ENCODE measurements at regions not wholly inside any gene's neighbourhood (a gene's known extent, or its start where the extent isn't known, plus 50 kb on each side); places are given as distances from the start of the nearest gene placed in this dataset.

- Histone ChIP-seq H3K9me3 (no peaks in the 10 kb centered on the region), H3K27me3 (no peaks in the 10 kb centered on the region), H3K4me1 (no peaks in the 10 kb centered on the region), H3K4me3 (no peak overlapping the region), H3K27ac (no peak overlapping the region), H3K36me3 (no peaks in the 10 kb centered on the region)
- DNase-seq (ENCODE audit: low spot score): no peak
- TF ChIP-seq CTCF (IDR thresholded peaks at IDR 0.05): no peak
Observed at GRCh38 chr7:88522771-88523293, 216.1 kb upstream of the STEAP4 start.

GRCh38 chr7:88516429-88516828, 209.7 kb upstream of the STEAP4 start:
- no peaks in the 10 kb centered on the region for H3K36me3 ChIP-seq
- TF ChIP-seq CTCF (IDR thresholded peaks at IDR 0.05): no peak
- no peak for DNase-seq (ENCODE audit: low spot score)
- no peaks in the 10 kb centered on the region for H3K4me1 ChIP-seq
- H3K27ac ChIP-seq: no peak overlapping the region
- H3K9me3 ChIP-seq: peaks cover 0 to under 1% of the 10 kb centered on the region in 2 donors
- no peak overlapping the region for H3K4me3 ChIP-seq
- no peaks in the 10 kb centered on the region for H3K27me3 ChIP-seq

DNA sequence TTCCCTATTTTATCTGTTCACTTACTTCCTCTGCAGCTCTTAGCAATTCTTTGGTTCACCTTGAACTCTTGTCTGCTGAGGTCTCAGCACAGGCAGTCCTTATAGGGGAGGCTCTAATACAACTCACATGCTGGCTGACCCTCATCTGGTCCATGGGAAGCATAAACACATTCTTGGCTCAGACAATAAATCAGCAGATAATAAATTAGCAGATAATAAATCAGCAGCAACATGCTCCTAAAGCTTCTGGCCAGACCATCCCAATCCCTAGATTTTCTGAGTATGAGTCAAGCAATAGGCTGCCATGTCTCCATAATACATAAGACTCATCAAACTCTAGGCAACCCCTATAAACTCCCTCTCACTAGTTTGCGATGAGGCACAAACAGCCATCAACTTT, 208.6 kb upstream of the STEAP4 start:
- Histone ChIP-seq H3K27me3 (no peaks in the 10 kb centered on the region), H3K4me1 (no peaks in the 10 kb centered on the region), H3K36me3 (no peaks in the 10 kb centered on the region), H3K9me3 (peaks cover 0 to 11% of the 10 kb centered on the region in 2 donors), H3K4me3 (no peak overlapping the region), H3K27ac (no peak overlapping the region)
- no peak for TF ChIP-seq CTCF (IDR thresholded peaks at IDR 0.05)
- no peak for DNase-seq (ENCODE audit: low spot score)

DNA sequence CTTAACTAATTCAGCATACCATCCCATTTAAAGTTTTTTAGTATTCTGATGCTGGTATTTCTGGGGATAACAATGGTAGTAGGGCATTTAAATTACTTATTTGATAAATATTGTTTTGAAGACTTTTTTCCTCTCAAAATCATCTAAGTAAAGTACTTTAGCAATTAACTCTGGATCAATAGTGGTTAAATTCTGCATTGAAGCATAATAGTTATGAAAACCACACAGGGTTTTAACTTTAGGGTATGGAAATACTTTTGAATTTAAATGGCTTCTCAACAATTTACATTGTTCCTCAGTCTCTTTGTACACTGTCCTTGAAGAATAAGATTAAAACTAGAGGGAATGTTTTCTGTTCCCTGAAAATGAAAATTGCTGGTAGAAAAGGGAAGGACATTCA, 202.6 kb upstream of the STEAP4 start:
- no peak for DNase-seq (ENCODE audit: low spot score)
- no peak for TF ChIP-seq CTCF (IDR thresholded peaks at IDR 0.05)
- no peak overlapping the region for H3K27ac ChIP-seq
- H3K4me3 ChIP-seq: no peak overlapping the region
- no peaks in the 10 kb centered on the region for H3K27me3 ChIP-seq
- no peaks in the 10 kb centered on the region for H3K4me1 ChIP-seq
- peaks cover 0 to 11% of the 10 kb centered on the region in 2 donors for H3K9me3 ChIP-seq
- H3K36me3 ChIP-seq: no peaks in the 10 kb centered on the region

DNA sequence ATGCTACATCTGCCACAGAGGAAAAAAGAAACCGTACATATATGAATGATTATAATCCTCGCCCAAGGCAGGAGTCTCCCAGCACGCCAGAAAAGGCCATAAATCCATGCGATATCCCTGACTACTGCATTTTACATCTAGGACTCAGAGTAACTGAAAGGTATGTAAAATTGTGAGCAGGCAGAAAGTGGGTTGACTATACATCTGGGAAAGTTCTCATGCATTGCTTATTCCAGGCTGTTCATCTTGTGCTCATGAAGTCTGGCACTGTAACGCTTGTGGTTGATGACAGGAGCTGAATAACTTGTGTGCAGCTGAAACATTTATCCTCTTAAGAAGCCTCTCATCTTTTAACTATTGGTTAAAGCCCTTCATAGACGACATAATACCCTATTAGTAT, 193.4 kb upstream of the STEAP4 start:
- Histone ChIP-seq H3K27ac (no peak overlapping the region), H3K4me3 (no peak overlapping the region), H3K9me3 (no peaks in the 10 kb centered on the region), H3K4me1 (no peaks in the 10 kb centered on the region), H3K27me3 (no peaks in the 10 kb centered on the region), H3K36me3 (no peaks in the 10 kb centered on the region)
- no peak for DNase-seq (ENCODE audit: low spot score)
- TF ChIP-seq CTCF (IDR thresholded peaks at IDR 0.05): no peak
